ENCODE measurements at regions not wholly inside any gene's neighbourhood (a gene's known extent, or its start where the extent isn't known, plus 50 kb on each side); places are given as distances from the start of the nearest gene placed in this dataset.
"Not testable (repeated sequence)": the region's sequence is repeated elsewhere in the genome, so short reads cannot be mapped to it uniquely, and the experiment has no call there.

- Mint-ChIP-seq H3K4me1 (ENCODE audit: low read depth) (peaks cover 43% of the 10 kb centered on the region), H3K27me3 (no peaks in the 10 kb centered on the region), H3K36me3 (ENCODE audit: low read depth) (peaks cover 21% of the 10 kb centered on the region), H3K9me3 (no peaks in the 10 kb centered on the region), H3K27ac (no peak overlapping the region), H3K4me3 (no peak overlapping the region)
- Histone ChIP-seq H3K36me3 (ENCODE audit: insufficient read depth, low read length) (no peaks in the 10 kb centered on the region), H3K9me3 (ENCODE audit: control insufficient read depth in 1 of 2, insufficient read depth in 1 of 2, low read length in 2 of 2) (no peaks in the 10 kb centered on the region), H3K27me3 (ENCODE audit: control insufficient read depth in 1 of 2, insufficient read depth in 2 of 2, low read length in 2 of 2) (no peaks in the 10 kb centered on the region), H3K27ac (ENCODE audit: low read depth in 1 of 2, low read length in 2 of 2) (no peak overlapping the region), H3K4me3 (ENCODE audit: low read length) (no peak overlapping the region), H3K4me1 (ENCODE audit: insufficient read depth, low read length) (peaks cover 7% of the 10 kb centered on the region)
- intact Hi-C loops (cut with DNase I, micrococcal nuclease), result no loop called here
- ATAC-seq (ENCODE audit: poor library complexity), result no peak
- POLR2A ChIA-PET, result no interaction called here
- DNase-seq, result no peak
- TF ChIP-seq, protein P1, sequence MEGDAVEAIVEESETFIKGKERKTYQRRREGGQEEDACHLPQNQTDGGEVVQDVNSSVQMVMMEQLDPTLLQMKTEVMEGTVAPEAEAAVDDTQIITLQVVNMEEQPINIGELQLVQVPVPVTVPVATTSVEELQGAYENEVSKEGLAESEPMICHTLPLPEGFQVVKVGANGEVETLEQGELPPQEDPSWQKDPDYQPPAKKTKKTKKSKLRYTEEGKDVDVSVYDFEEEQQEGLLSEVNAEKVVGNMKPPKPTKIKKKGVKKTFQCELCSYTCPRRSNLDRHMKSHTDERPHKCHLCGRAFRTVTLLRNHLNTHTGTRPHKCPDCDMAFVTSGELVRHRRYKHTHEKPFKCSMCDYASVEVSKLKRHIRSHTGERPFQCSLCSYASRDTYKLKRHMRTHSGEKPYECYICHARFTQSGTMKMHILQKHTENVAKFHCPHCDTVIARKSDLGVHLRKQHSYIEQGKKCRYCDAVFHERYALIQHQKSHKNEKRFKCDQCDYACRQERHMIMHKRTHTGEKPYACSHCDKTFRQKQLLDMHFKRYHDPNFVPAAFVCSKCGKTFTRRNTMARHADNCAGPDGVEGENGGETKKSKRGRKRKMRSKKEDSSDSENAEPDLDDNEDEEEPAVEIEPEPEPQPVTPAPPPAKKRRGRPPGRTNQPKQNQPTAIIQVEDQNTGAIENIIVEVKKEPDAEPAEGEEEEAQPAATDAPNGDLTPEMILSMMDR (IDR thresholded peaks at IDR 0.05), result no peak
- CTCF ChIA-PET, result no interaction called here
Observed at GRCh38 chr10:45514291-45515270, 140.6 kb downstream of the ALOX5 start.

DNA sequence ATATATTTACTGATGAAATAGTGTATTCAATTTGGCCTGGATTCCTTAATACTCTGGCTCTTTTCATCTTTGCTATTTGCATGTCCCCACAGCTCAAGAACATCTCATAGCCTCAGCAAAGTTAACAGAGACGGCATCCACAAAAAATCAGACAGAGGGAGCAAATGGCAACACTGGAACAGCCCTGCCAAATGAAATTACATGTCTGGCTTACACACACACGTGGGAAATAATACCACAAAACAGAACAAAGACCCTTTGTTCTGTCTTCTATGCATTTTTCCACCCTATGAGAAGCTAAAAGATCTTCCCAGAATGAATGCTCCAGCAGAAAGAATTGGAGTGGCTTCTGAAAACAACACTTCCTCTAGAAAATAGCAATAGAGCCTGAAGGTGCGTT is 139.5 kb downstream of the ALOX5 start:
- H3K27me3 ChIP-seq (ENCODE audit: control insufficient read depth in 1 of 2, insufficient read depth in 2 of 2, low read length in 2 of 2), result no peaks in the 10 kb centered on the region
- no peaks in the 10 kb centered on the region for H3K27me3 Mint-ChIP-seq
- POLR2A ChIA-PET, result no interaction called here
- intact Hi-C loops (cut with DNase I, micrococcal nuclease), result no loop called here
- H3K9me3 ChIP-seq (ENCODE audit: control insufficient read depth in 1 of 2, insufficient read depth in 1 of 2, low read length in 2 of 2), result no peaks in the 10 kb centered on the region
- H3K36me3 ChIP-seq (ENCODE audit: insufficient read depth, low read length), result no peaks in the 10 kb centered on the region
- no peak overlapping the region for H3K4me3 Mint-ChIP-seq
- H3K27ac ChIP-seq (ENCODE audit: low read depth in 1 of 2, low read length in 2 of 2), result no peak overlapping the region
- H3K4me3 ChIP-seq (ENCODE audit: low read length), result no peak overlapping the region
- H3K4me1 ChIP-seq (ENCODE audit: insufficient read depth, low read length), result peaks cover 7% of the 10 kb centered on the region
- no peaks in the 10 kb centered on the region for H3K9me3 Mint-ChIP-seq
- H3K36me3 Mint-ChIP-seq (ENCODE audit: low read depth), result peaks cover 20% of the 10 kb centered on the region
- no peak overlapping the region for H3K27ac Mint-ChIP-seq
- CTCF ChIA-PET, result no interaction called here
- ATAC-seq (ENCODE audit: poor library complexity), result no peak
- TF ChIP-seq, protein P1 (IDR thresholded peaks at IDR 0.05), result no peak
- no peak for DNase-seq
- peaks cover 39% of the 10 kb centered on the region for H3K4me1 Mint-ChIP-seq (ENCODE audit: low read depth)

GRCh38 chr10:45511926-45512325 is 137.9 kb downstream of the ALOX5 start:
- DNase-seq; H3K9me3 Mint-ChIP-seq; H3K36me3 ChIP-seq (ENCODE audit: insufficient read depth, low read length); CTCF ChIA-PET; H3K4me3 Mint-ChIP-seq; intact Hi-C loops (cut with DNase I, micrococcal nuclease); POLR2A ChIA-PET; H3K27ac ChIP-seq (ENCODE audit: low read depth in 1 of 2, low read length in 2 of 2); H3K27ac Mint-ChIP-seq; H3K4me3 ChIP-seq (ENCODE audit: low read length); ATAC-seq (ENCODE audit: poor library complexity); H3K4me1 ChIP-seq (ENCODE audit: insufficient read depth, low read length); H3K27me3 ChIP-seq (ENCODE audit: control insufficient read depth in 1 of 2, insufficient read depth in 2 of 2, low read length in 2 of 2); H3K9me3 ChIP-seq (ENCODE audit: control insufficient read depth in 1 of 2, insufficient read depth in 1 of 2, low read length in 2 of 2); H3K27me3 Mint-ChIP-seq: not testable (repeated sequence)
- H3K36me3 Mint-ChIP-seq (ENCODE audit: low read depth), result peaks cover 10% of the 10 kb centered on the region
- H3K4me1 Mint-ChIP-seq (ENCODE audit: low read depth), result peaks cover 29% of the 10 kb centered on the region
